ENCODE measurements at regions not wholly inside any gene's neighbourhood (a gene's known extent, or its start where the extent isn't known, plus 50 kb on each side); places are given as distances from the start of the nearest gene placed in this dataset.

- Histone ChIP-seq H2BK120ac (ENCODE audit: low read depth, low read length) (no peak overlapping the region), H2BK15ac (ENCODE audit: low read length) (no peak overlapping the region), H3K23ac (ENCODE audit: low read depth, low read length, poor library complexity) (no peak overlapping the region), H3K14ac (ENCODE audit: low read length) (no peak overlapping the region), H3K36me3 (replicated peaks in 1 of 2; ENCODE audit: control insufficient read depth in 2 of 2, insufficient read depth in 2 of 2, low read length in 2 of 2) (no peaks in the 10 kb centered on the region), H3K79me1 (ENCODE audit: low read depth, low read length) (no peaks in the 10 kb centered on the region), H3K27me3 (ENCODE audit: control insufficient read depth in 3 of 3, insufficient read depth in 3 of 3, low read depth in 1 of 3, low read length in 3 of 3) (peaks cover 0 to 5% (median 0%) of the 10 kb centered on the region in 3 experiments), H3K4me2 (ENCODE audit: insufficient read depth, low read length, poor library complexity, severe bottlenecking) (no peak overlapping the region), H4K91ac (ENCODE audit: low read depth, low read length, poor library complexity) (no peak overlapping the region), H3K18ac (ENCODE audit: low read length) (no peak overlapping the region), H2BK5ac (ENCODE audit: low read length) (no peak overlapping the region), H3K27ac (replicated peaks; ENCODE audit: low read length) (no peak overlapping the region), H2AFZ (ENCODE audit: low read length) (no peak overlapping the region), H3K4me3 (ENCODE audit: low read length in 2 of 2) (no peak overlapping the region), H2BK12ac (ENCODE audit: low read length) (no peak overlapping the region), H4K8ac (ENCODE audit: low read depth, low read length) (no peak overlapping the region), H2AK5ac (ENCODE audit: low read depth, low read length) (no peak overlapping the region), H3K9ac (ENCODE audit: low read depth, low read length, poor library complexity) (no peak overlapping the region), H3K4ac (ENCODE audit: low read length) (no peak overlapping the region), H3K9me3 (replicated peaks in 1 of 2; ENCODE audit: control insufficient read depth in 2 of 2, insufficient read depth in 1 of 2, low read depth in 1 of 2, low read length in 2 of 2) (no peaks in the 10 kb centered on the region), H3K4me1 (ENCODE audit: control insufficient read depth in 2 of 2, insufficient read depth in 1 of 2, low read depth in 1 of 2, low read length in 2 of 2) (no peaks in the 10 kb centered on the region)
- WGBS, 2 donors (ENCODE audit: extremely low coverage in 2 of 2, insufficient read length in 2 of 2, insufficient replicate concordance in 1 of 2) = no CpG with 5 or more reads among the region's 1 CpG
- DNase-seq (ENCODE audit: low spot score) = no peak
Observed at GRCh38 chr18:34509163-34509562, 200.9 kb upstream of the DTNA start.

DNA sequence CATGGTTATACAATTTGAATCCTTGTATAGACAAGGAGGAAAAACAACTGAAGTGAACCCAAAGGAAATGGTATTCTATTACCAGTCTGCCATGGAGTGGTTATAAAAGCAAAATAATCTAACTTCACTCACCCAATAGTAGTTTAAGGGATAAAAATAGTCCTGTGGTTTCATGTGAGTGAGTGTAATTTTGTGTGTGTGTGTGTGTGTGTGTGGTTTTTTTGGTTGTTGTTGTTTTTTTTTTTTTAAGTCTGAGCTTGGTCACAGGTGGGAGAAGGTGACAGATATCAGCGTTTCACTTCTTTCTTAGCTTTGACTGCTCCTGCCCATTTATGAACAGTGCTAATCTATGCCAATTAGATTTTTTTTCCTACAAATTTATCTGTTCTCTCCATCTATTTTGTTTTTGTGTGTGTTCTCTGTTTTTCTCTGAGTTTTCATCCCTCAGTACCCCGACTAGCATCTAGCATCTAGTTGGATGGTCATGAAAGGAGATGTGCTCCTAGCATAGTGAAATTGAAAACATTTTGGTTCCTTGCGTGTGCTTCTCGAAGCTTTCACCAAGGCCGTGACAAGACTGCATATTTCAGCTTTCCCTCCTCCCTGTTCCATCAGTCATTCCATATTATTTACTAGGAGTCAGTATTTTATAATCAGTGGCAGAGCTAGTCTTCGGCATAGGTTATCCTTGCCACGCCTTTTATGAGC lies 200.1 kb upstream of the DTNA start:
- Histone ChIP-seq H3K4me1 (ENCODE audit: control insufficient read depth in 2 of 2, insufficient read depth in 1 of 2, low read depth in 1 of 2, low read length in 2 of 2) (no peaks in the 10 kb centered on the region), H3K9me3 (replicated peaks in 1 of 2; ENCODE audit: control insufficient read depth in 2 of 2, insufficient read depth in 1 of 2, low read depth in 1 of 2, low read length in 2 of 2) (no peaks in the 10 kb centered on the region), H3K4me3 (ENCODE audit: low read length in 2 of 2) (no peak overlapping the region), H3K27ac (replicated peaks; ENCODE audit: low read length) (no peak overlapping the region), H2BK120ac (ENCODE audit: low read depth, low read length) (no peak overlapping the region), H3K27me3 (ENCODE audit: control insufficient read depth in 3 of 3, insufficient read depth in 3 of 3, low read depth in 1 of 3, low read length in 3 of 3) (peaks cover 0 to 5% (median 0%) of the 10 kb centered on the region in 3 experiments), H3K79me1 (ENCODE audit: low read depth, low read length) (no peaks in the 10 kb centered on the region), H3K36me3 (replicated peaks in 1 of 2; ENCODE audit: control insufficient read depth in 2 of 2, insufficient read depth in 2 of 2, low read length in 2 of 2) (no peaks in the 10 kb centered on the region), H3K23ac (ENCODE audit: low read depth, low read length, poor library complexity) (no peak overlapping the region), H2BK5ac (ENCODE audit: low read length) (no peak overlapping the region), H2BK15ac (ENCODE audit: low read length) (no peak overlapping the region), H4K91ac (ENCODE audit: low read depth, low read length, poor library complexity) (no peak overlapping the region), H2BK12ac (ENCODE audit: low read length) (no peak overlapping the region), H3K4ac (ENCODE audit: low read length) (no peak overlapping the region), H4K8ac (ENCODE audit: low read depth, low read length) (no peak overlapping the region), H3K4me2 (ENCODE audit: insufficient read depth, low read length, poor library complexity, severe bottlenecking) (no peak overlapping the region), H3K14ac (ENCODE audit: low read length) (no peak overlapping the region), H2AFZ (ENCODE audit: low read length) (no peak overlapping the region), H3K9ac (ENCODE audit: low read depth, low read length, poor library complexity) (no peak overlapping the region), H2AK5ac (ENCODE audit: low read depth, low read length) (no peak overlapping the region), H3K18ac (ENCODE audit: low read length) (no peak overlapping the region)
- no CpG with 5 or more reads among the region's 7 CpGs for WGBS, 2 donors (ENCODE audit: extremely low coverage in 2 of 2, insufficient read length in 2 of 2, insufficient replicate concordance in 1 of 2)
- DNase-seq (ENCODE audit: low spot score) = no peak

- no peak overlapping the region for H2BK5ac ChIP-seq (ENCODE audit: low read length)
- no CpG with 5 or more reads among the region's 1 CpG for WGBS, 2 donors (ENCODE audit: extremely low coverage in 2 of 2, insufficient read length in 2 of 2, insufficient replicate concordance in 1 of 2)
- H3K9ac ChIP-seq (ENCODE audit: low read depth, low read length, poor library complexity) = no peak overlapping the region
- H2BK12ac ChIP-seq (ENCODE audit: low read length) = no peak overlapping the region
- DNase-seq (ENCODE audit: low spot score) = no peak
- H2AK5ac ChIP-seq (ENCODE audit: low read depth, low read length) = no peak overlapping the region
- H3K9me3 ChIP-seq (replicated peaks in 1 of 2; ENCODE audit: control insufficient read depth in 2 of 2, insufficient read depth in 1 of 2, low read depth in 1 of 2, low read length in 2 of 2) = no peaks in the 10 kb centered on the region
- H3K4me2 ChIP-seq (ENCODE audit: insufficient read depth, low read length, poor library complexity, severe bottlenecking) = no peak overlapping the region
- no peak overlapping the region for H2AFZ ChIP-seq (ENCODE audit: low read length)
- H3K36me3 ChIP-seq (replicated peaks in 1 of 2; ENCODE audit: control insufficient read depth in 2 of 2, insufficient read depth in 2 of 2, low read length in 2 of 2) = no peaks in the 10 kb centered on the region
- no peak overlapping the region for H3K4ac ChIP-seq (ENCODE audit: low read length)
- no peak overlapping the region for H3K14ac ChIP-seq (ENCODE audit: low read length)
- H3K4me3 ChIP-seq (ENCODE audit: low read length in 2 of 2) = no peak overlapping the region
- no peak overlapping the region for H2BK120ac ChIP-seq (ENCODE audit: low read depth, low read length)
- no peak overlapping the region for H3K23ac ChIP-seq (ENCODE audit: low read depth, low read length, poor library complexity)
- no peak overlapping the region for H3K27ac ChIP-seq (replicated peaks; ENCODE audit: low read length)
- H4K8ac ChIP-seq (ENCODE audit: low read depth, low read length) = no peak overlapping the region
- H3K18ac ChIP-seq (ENCODE audit: low read length) = no peak overlapping the region
- H3K4me1 ChIP-seq (ENCODE audit: control insufficient read depth in 2 of 2, insufficient read depth in 1 of 2, low read depth in 1 of 2, low read length in 2 of 2) = no peaks in the 10 kb centered on the region
- H3K27me3 ChIP-seq (ENCODE audit: control insufficient read depth in 3 of 3, insufficient read depth in 3 of 3, low read depth in 1 of 3, low read length in 3 of 3) = peaks cover 0 to 5% (median 0%) of the 10 kb centered on the region in 3 experiments
- no peak overlapping the region for H2BK15ac ChIP-seq (ENCODE audit: low read length)
- no peaks in the 10 kb centered on the region for H3K79me1 ChIP-seq (ENCODE audit: low read depth, low read length)
- H4K91ac ChIP-seq (ENCODE audit: low read depth, low read length, poor library complexity) = no peak overlapping the region
Observed at GRCh38 chr18:34510926-34511325, 199.2 kb upstream of the DTNA start.

DNA sequence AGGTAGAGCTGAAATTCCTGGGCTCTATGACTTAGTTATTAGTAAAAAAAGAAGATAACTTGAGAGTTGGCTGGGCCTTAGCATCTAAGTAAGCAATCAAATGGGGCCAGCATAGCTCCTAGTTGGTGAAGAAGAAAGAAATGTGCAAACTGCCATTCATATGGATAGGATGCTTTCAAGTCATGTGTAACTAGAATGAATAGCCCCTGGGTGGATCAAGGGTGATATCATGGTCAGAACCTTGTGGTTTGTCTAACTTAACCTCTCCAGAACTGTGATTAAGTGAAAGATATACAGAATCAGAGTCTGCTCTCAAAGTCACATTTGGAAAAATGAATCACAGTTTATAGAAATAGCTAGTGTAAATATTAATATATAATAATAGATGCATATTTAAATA lies 198.7 kb upstream of the DTNA start:
- H3K9me3 ChIP-seq (replicated peaks in 1 of 2; ENCODE audit: control insufficient read depth in 2 of 2, insufficient read depth in 1 of 2, low read depth in 1 of 2, low read length in 2 of 2) = no peaks in the 10 kb centered on the region
- H3K27me3 ChIP-seq (ENCODE audit: control insufficient read depth in 3 of 3, insufficient read depth in 3 of 3, low read depth in 1 of 3, low read length in 3 of 3) = peaks cover 0 to 5% (median 0%) of the 10 kb centered on the region in 3 experiments
- H3K79me1 ChIP-seq (ENCODE audit: low read depth, low read length) = no peaks in the 10 kb centered on the region
- H4K91ac ChIP-seq (ENCODE audit: low read depth, low read length, poor library complexity) = no peak overlapping the region
- no peak overlapping the region for H3K4me3 ChIP-seq (ENCODE audit: low read length in 2 of 2)
- no peak overlapping the region for H3K23ac ChIP-seq (ENCODE audit: low read depth, low read length, poor library complexity)
- H3K27ac ChIP-seq (replicated peaks; ENCODE audit: low read length) = no peak overlapping the region
- no peak overlapping the region for H3K4me2 ChIP-seq (ENCODE audit: insufficient read depth, low read length, poor library complexity, severe bottlenecking)
- no peak for DNase-seq (ENCODE audit: low spot score)
- no peak overlapping the region for H3K9ac ChIP-seq (ENCODE audit: low read depth, low read length, poor library complexity)
- no peaks in the 10 kb centered on the region for H3K4me1 ChIP-seq (ENCODE audit: control insufficient read depth in 2 of 2, insufficient read depth in 1 of 2, low read depth in 1 of 2, low read length in 2 of 2)
- no peak overlapping the region for H2BK15ac ChIP-seq (ENCODE audit: low read length)
- H2BK120ac ChIP-seq (ENCODE audit: low read depth, low read length) = no peak overlapping the region
- H4K8ac ChIP-seq (ENCODE audit: low read depth, low read length) = no peak overlapping the region
- no peak overlapping the region for H3K14ac ChIP-seq (ENCODE audit: low read length)
- no peak overlapping the region for H2AFZ ChIP-seq (ENCODE audit: low read length)
- H2AK5ac ChIP-seq (ENCODE audit: low read depth, low read length) = no peak overlapping the region
- no peaks in the 10 kb centered on the region for H3K36me3 ChIP-seq (replicated peaks in 1 of 2; ENCODE audit: control insufficient read depth in 2 of 2, insufficient read depth in 2 of 2, low read length in 2 of 2)
- no peak overlapping the region for H2BK12ac ChIP-seq (ENCODE audit: low read length)
- no peak overlapping the region for H3K4ac ChIP-seq (ENCODE audit: low read length)
- no peak overlapping the region for H3K18ac ChIP-seq (ENCODE audit: low read length)
- no peak overlapping the region for H2BK5ac ChIP-seq (ENCODE audit: low read length)

Measured in neuronal stem cell (in vitro differentiated cells).